Esophagus (tissue), 2 donors: ENCODE measurements at regions not wholly inside any gene's neighbourhood (a gene's known extent, or its start where the extent isn't known, plus 50 kb on each side); places are given as distances from the start of the nearest gene placed in this dataset.

Experiments
- H3K27ac ChIP-seq, 2 donors: one replicate each; pipeline ENCODE4 v1.5.1; 2013; ENCODE audit warnings: low read depth in 2 of 2, mild to moderate bottlenecking in 2 of 2, inconsistent platforms in 1 of 2, low read length in 1 of 2, moderate library complexity in 1 of 2
- H3K27me3 ChIP-seq, 2 donors: one replicate each; pipeline ENCODE4 v1.6.1; 2013; ENCODE audit warnings: low read length in 2 of 2, control low read depth in 1 of 2, mild to moderate bottlenecking in 1 of 2; ENCODE audit not compliant: insufficient read depth in 2 of 2, control insufficient read depth in 1 of 2
- H3K36me3 ChIP-seq, 2 donors: one replicate each; pipeline ENCODE4 v1.6.1; 2013; ENCODE audit warnings: low read length in 1 of 2; ENCODE audit not compliant: control insufficient read depth in 2 of 2, insufficient read depth in 2 of 2
- H3K4me1 ChIP-seq, 2 donors: one replicate each; pipeline ENCODE4 v1.6.1; 2013; ENCODE audit warnings: low read length in 1 of 2; ENCODE audit not compliant: control insufficient read depth in 2 of 2, insufficient read depth in 2 of 2
- H3K4me3 ChIP-seq, 2 donors: one replicate each; pipeline ENCODE4 v1.5.1; 2013; ENCODE audit warnings: low read length in 2 of 2, mild to moderate bottlenecking in 2 of 2, low read depth in 1 of 2, moderate library complexity in 1 of 2
- H3K9me3 ChIP-seq, 2 donors: one replicate each; pipeline ENCODE4 v1.6.1; 2013; ENCODE audit warnings: mild to moderate bottlenecking in 2 of 2, low read depth in 1 of 2, low read length in 1 of 2, moderate library complexity in 1 of 2; ENCODE audit not compliant: control insufficient read depth in 2 of 2, insufficient read depth in 1 of 2
- WGBS, 2 donors: extraction: QIAGEN DNeasy Blood & Tissue Kit; methylation state at CpG; one replicate each; pipeline ENCODE4 v1.1.7; 2013; 5-methylcytosine and 5-hydroxymethylcytosine counted together
- donor health status: healthy with polysubstance abuse.
- donor health status: Bipolar disorder and iron deficiency.

DNA sequence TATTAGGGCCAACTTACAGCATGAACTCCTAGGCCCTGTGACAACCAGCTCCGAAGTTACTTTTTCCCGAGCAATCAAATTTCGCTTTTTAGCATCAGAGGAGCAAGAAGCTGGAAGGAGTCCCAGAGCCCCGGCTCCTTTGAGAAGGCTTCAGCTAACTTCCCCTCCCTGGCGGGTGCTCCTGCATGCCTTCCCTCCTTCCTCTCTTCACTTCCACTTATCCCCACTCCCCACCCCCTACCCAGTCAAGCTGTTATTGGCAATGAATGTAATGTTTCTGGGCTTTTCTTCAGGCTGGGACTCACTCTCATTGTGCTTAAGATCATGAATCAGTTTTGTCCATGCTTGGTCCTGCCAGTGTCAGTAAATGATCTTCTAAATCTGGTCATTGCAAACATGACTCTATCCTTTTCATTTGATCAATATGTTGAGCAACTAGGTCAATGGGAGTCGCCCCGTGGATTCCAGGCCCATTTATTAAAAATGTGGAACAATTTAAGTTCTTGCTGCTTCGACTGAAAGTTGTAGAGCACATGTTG is 94.5 kb upstream of the TSPAN2 start:
- peaks cover 0 to 2% of the 10 kb centered on the region in 2 donors for H3K4me1 ChIP-seq
- H3K36me3 ChIP-seq, result no peaks in the 10 kb centered on the region
- 59 to 61% methylated on average over 8 of the region's 8 CpGs for WGBS, 2 donors
- no peaks in the 10 kb centered on the region for H3K27me3 ChIP-seq
- no peak overlapping the region for H3K4me3 ChIP-seq
- no peak overlapping the region for H3K27ac ChIP-seq
- H3K9me3 ChIP-seq, result no peaks in the 10 kb centered on the region

DNA sequence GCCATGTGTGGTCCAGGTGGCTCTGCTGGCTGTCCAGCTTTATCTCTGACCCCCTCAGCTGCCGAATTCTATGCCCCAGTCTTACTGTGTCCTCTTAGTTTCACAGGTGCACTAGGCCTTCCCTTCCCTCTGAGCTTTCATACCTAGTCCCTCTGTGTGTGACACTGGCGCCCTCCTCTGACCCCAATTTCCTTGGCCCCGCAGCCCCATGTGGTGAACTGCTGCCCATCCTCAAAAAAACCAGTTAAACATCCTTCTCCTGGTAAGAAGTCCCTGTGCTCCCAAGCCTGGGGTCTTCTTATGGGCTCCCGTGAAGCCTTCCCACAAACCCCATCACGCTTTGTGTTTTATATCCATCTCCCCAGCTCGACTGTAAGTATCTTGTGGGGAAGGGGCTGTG is 93.9 kb upstream of the TSPAN2 start:
- Histone ChIP-seq H3K36me3 (no peaks in the 10 kb centered on the region), H3K27me3 (no peaks in the 10 kb centered on the region), H3K4me3 (no peak overlapping the region), H3K9me3 (no peaks in the 10 kb centered on the region), H3K4me1 (no peaks in the 10 kb centered on the region), H3K27ac (no peak overlapping the region)
- 90 to 96% methylated on average over 6 of the region's 6 CpGs for WGBS, 2 donors

DNA sequence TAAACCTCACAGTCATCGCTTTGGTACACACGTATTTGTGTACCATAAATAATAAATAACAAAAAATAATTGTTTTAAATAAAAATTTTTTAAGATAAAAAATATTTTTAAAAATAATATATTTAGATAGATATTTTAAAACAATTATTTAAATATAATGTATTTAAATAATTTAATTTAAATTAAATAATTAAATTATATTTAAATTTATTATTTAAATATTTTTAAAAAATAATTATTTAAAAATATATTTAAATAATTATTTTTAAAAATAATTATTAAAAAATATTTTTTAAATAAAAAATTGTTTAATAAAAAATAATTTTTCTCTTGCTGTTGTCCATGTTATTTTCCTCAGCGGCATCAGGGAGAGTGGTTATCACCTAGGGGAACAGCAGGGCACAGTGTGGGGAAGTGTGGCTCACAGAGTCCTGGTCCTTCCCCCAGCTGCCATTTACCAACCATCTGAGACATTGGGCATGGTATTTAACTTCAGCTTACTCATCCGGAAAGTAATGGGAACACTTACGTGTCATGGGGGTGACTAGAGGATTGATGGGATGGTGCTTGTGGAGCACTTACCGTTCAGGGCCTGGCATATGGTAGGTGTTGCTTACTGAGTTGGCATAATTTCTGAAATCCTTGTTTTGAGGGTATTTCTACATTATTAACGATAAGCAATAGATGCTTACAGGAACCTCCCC is 92.9 kb upstream of the TSPAN2 start:
- Histone ChIP-seq H3K4me1 (no peaks in the 10 kb centered on the region), H3K4me3 (no peak overlapping the region), H3K27me3 (no peaks in the 10 kb centered on the region), H3K27ac (no peak overlapping the region), H3K9me3 (no peaks in the 10 kb centered on the region), H3K36me3 (no peaks in the 10 kb centered on the region)
- WGBS, 2 donors, result 84 to 85% methylated on average over 7 of the region's 7 CpGs

DNA sequence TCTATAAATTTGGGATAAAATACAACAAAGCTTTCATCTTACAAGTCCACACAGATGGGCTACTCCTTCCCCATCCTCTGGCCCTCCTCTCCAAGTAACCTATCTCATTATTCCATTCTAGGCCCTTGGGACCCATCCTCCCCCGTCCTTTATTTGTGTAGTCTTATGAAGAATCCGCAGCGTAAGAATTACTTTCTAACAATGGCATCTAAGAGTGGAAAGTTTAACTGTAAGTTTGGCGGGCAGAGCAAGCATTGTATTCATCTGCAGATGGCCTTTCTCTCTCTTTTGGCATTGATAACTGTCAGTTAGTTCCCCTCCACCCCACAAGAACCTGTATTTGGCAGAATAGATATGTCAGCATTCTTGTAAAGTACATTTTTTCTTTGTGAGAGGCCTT is 91.9 kb upstream of the TSPAN2 start:
- WGBS, 2 donors, result 83 to 85% methylated on average over 4 of the region's 4 CpGs
- no peak overlapping the region for H3K27ac ChIP-seq
- H3K4me3 ChIP-seq, result no peak overlapping the region
- H3K9me3 ChIP-seq, result no peaks in the 10 kb centered on the region
- H3K4me1 ChIP-seq, result no peaks in the 10 kb centered on the region
- no peaks in the 10 kb centered on the region for H3K36me3 ChIP-seq
- H3K27me3 ChIP-seq, result no peaks in the 10 kb centered on the region

DNA sequence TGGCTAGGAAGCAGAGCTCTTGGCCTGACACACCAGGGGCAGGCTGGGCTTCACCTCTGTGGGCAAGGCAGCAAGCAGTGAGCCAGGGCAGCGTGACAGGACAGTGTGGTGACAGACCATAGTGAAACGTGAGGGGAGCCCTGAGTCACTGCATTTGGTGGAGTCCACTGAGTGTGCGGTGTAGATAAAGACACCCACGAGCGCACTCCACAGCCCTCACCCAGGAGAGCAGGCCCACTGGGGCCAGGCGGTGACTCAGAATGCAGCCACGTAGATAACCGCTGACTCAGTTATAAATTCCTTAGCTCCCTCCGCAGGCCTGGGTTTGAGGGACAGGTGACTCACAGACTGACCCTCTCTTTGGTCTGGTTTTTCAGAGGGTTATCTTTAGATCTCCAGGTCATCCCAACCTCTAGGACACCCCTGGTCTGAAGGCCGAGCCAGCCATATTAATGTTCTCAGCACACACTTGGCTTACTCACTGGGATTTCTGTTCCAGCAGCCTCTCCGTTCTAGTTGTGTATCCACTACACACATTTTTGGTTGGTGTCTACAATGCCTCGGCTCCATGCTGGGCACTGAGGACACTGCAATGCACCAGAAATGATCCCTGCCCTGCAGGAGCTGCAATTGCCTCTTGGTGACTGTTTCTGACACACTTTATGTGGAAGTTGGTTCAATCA is 90.2 kb upstream of the TSPAN2 start:
- 81 to 88% methylated on average over 12 of the region's 12 CpGs for WGBS, 2 donors

DNA sequence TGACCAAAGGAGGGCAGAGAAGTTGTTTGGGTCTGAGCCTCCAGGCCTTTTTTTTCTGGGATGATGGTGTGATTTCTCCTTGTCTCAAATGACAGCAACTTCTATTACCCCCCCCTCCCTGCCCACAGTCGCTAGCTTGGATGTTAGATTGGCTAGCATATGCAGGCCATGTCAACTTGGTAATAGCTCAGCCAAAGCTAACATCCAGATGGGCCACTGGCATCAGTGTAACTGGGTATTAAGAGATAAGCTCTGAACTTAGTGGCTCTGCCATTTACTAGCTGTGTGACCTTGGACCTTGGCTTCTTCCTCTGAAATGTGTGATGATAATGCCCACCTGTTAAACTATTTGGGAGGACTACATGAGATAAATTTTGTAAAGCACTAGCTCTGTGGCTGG is 86.9 kb upstream of the TSPAN2 start:
- Histone ChIP-seq H3K4me3 (no peak overlapping the region), H3K36me3 (no peaks in the 10 kb centered on the region), H3K27me3 (no peaks in the 10 kb centered on the region), H3K4me1 (no peaks in the 10 kb centered on the region), H3K9me3 (no peaks in the 10 kb centered on the region), H3K27ac (no peak overlapping the region)
- WGBS, 2 donors, result 62 to 63% methylated on average over 1 of the region's 1 CpG

More for the DNA sequence above, 90.2 kb upstream of the TSPAN2 start:
- Histone ChIP-seq H3K27me3 (no peaks in the 10 kb centered on the region), H3K4me3 (no peak overlapping the region), H3K9me3 (no peaks in the 10 kb centered on the region), H3K36me3 (no peaks in the 10 kb centered on the region), H3K27ac (no peak overlapping the region), H3K4me1 (no peaks in the 10 kb centered on the region)

DNA sequence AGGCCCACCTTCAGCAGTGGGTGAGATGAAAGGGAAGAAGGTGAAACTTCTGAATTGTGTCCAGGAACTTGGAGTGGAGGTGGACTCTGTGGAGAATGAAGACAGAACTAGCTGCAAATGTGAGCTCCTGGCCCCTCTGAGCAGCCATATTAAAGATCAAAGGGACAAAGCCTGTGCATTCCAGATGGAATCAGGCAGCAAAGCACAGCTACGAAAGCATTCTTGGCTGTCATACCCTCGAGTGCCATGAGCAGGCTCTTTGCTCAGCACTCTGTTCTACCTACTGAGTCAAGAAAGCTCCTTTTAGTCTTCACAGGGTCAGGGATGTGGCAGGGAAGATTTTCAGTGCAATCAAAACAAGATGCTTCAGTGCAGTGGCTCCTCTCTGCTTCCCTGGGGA is 86.3 kb upstream of the TSPAN2 start:
- no peak overlapping the region for H3K4me3 ChIP-seq
- H3K27ac ChIP-seq, result no peak overlapping the region
- no peaks in the 10 kb centered on the region for H3K4me1 ChIP-seq
- no peaks in the 10 kb centered on the region for H3K27me3 ChIP-seq
- no peaks in the 10 kb centered on the region for H3K9me3 ChIP-seq
- WGBS, 2 donors, result 66 to 71% methylated on average over 2 of the region's 2 CpGs
- H3K36me3 ChIP-seq, result no peaks in the 10 kb centered on the region

DNA sequence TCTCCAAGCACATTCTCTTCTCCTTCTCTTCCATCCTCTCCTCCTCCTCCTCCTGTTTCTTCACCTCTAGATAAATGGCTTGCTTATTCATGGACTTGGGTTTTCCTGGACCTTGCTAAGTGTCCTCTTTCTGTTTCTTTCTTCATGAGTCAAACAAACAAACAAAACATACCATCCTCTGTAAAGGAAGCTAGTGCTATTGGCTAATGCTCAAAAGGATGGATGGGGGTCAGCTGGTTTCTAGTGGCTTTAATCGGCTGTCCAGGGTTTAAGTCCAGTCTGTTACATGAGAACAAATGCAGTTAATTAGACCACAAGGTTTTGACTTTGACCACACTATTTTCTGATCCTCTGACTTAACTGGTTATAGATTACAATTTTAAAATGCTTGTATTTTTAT is 83.8 kb upstream of the TSPAN2 start:
- H3K36me3 ChIP-seq, result no peaks in the 10 kb centered on the region
- peaks cover 0 to 2% of the 10 kb centered on the region in 2 donors for H3K4me1 ChIP-seq
- H3K4me3 ChIP-seq, result no peak overlapping the region
- H3K27me3 ChIP-seq, result no peaks in the 10 kb centered on the region
- no peaks in the 10 kb centered on the region for H3K9me3 ChIP-seq
- H3K27ac ChIP-seq, result no peak overlapping the region
- 84 to 94% methylated on average over 1 of the region's 1 CpG for WGBS, 2 donors

DNA sequence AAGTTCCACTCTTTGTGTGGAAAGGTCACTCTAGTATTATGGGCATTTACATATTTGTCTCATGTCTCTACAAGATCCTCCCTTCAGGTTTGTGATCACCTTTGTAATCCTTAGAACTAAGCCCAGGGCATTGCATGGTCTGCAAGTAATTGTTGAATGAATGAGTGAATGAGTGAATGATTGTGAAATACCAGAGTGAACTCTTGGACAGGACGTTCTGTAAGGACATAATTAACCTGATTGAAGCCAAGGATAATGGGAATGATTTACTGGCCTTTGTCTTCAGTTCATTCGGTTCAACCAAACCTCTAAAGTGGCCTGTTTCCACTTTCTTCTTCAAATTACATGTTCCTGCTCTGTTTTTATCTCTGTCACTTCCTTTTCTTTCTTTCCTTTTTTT is 83.0 kb upstream of the TSPAN2 start:
- no peaks in the 10 kb centered on the region for H3K27me3 ChIP-seq

More for the DNA sequence above, 83.0 kb upstream of the TSPAN2 start:
- H3K4me1 ChIP-seq, result peaks cover 0 to 2% of the 10 kb centered on the region in 2 donors
- WGBS, 2 donors, result 48 to 53% methylated on average over 2 of the region's 2 CpGs
- H3K9me3 ChIP-seq, result no peaks in the 10 kb centered on the region
- no peak overlapping the region for H3K27ac ChIP-seq
- H3K4me3 ChIP-seq, result no peak overlapping the region
- no peaks in the 10 kb centered on the region for H3K36me3 ChIP-seq
